ENCODE measurements at regions not wholly inside any gene's neighbourhood (a gene's known extent, or its start where the extent isn't known, plus 50 kb on each side); places are given as distances from the start of the nearest gene placed in this dataset.

GRCh38 chr7:25913598-25914224, 238.3 kb upstream of the NFE2L3 start:
- H3K4me3 ChIP-seq (ENCODE audit: low read length), result no peak overlapping the region
- peak; percentile 38 for DNase-seq (ENCODE audit: low read depth, low spot score)

GRCh38 chr7:25918731-25919130, 233.3 kb upstream of the NFE2L3 start:
- no peak overlapping the region for H3K4me3 ChIP-seq (ENCODE audit: low read length)
- no peak for DNase-seq (ENCODE audit: low read depth, low spot score)

- H3K4me3 ChIP-seq (ENCODE audit: low read length), result no peak overlapping the region
- DNase-seq (ENCODE audit: low read depth, low spot score), result no peak
Measured at GRCh38 chr7:25922296-25922695, 229.7 kb upstream of the NFE2L3 start.

GRCh38 chr7:25923741-25924460, 228.1 kb upstream of the NFE2L3 start:
- H3K4me3 ChIP-seq (ENCODE audit: low read length), result no peak overlapping the region
- DNase-seq (ENCODE audit: low read depth, low spot score), result no peak

- no peak overlapping the region for H3K4me3 ChIP-seq (ENCODE audit: low read length)
- DNase-seq (ENCODE audit: low read depth, low spot score), result no peak
Measured at GRCh38 chr7:25926009-25926408, 226.0 kb upstream of the NFE2L3 start.

- H3K4me3 ChIP-seq (ENCODE audit: low read length), result no peak overlapping the region
- no peak for DNase-seq (ENCODE audit: low read depth, low spot score)
Measured at GRCh38 chr7:25926451-25926850, 225.5 kb upstream of the NFE2L3 start.

- DNase-seq (ENCODE audit: low read depth, low spot score), result no peak
Measured at GRCh38 chr7:25926891-25927625, 224.9 kb upstream of the NFE2L3 start.

GRCh38 chr7:25927626-25927978, 224.4 kb upstream of the NFE2L3 start:
- no peak for DNase-seq (ENCODE audit: low read depth, low spot score)
- H3K4me3 ChIP-seq (ENCODE audit: low read length), result no peak overlapping the region

More at GRCh38 chr7:25926891-25927625, 224.9 kb upstream of the NFE2L3 start:
- no peak overlapping the region for H3K4me3 ChIP-seq (ENCODE audit: low read length)

GRCh38 chr7:25928549-25929330, 223.3 kb upstream of the NFE2L3 start:
- H3K4me3 ChIP-seq (ENCODE audit: low read length), result no peak overlapping the region
- no peak for DNase-seq (ENCODE audit: low read depth, low spot score)

- no peak for DNase-seq (ENCODE audit: low read depth, low spot score)
- no peak overlapping the region for H3K4me3 ChIP-seq (ENCODE audit: low read length)
Measured at GRCh38 chr7:25929448-25929847, 222.6 kb upstream of the NFE2L3 start.

GRCh38 chr7:25930492-25931048, 221.4 kb upstream of the NFE2L3 start:
- no peak for DNase-seq (ENCODE audit: low read depth, low spot score)
- no peak overlapping the region for H3K4me3 ChIP-seq (ENCODE audit: low read length)

- no peak for DNase-seq (ENCODE audit: low read depth, low spot score)
- no peak overlapping the region for H3K4me3 ChIP-seq (ENCODE audit: low read length)
Measured at GRCh38 chr7:25931156-25931555, 220.8 kb upstream of the NFE2L3 start.

- no peak for DNase-seq (ENCODE audit: low read depth, low spot score)
- no peak overlapping the region for H3K4me3 ChIP-seq (ENCODE audit: low read length)
Measured at GRCh38 chr7:25933921-25934320, 218.1 kb upstream of the NFE2L3 start.

- H3K4me3 ChIP-seq (ENCODE audit: low read length), result peak overlapping the region; percentile 41
- DNase-seq (ENCODE audit: low read depth, low spot score), result peak; percentile 81
Measured at GRCh38 chr7:25940086-25940906, 211.7 kb upstream of the NFE2L3 start.

- no peak overlapping the region for H3K4me3 ChIP-seq (ENCODE audit: low read length)
- DNase-seq (ENCODE audit: low read depth, low spot score), result no peak
Measured at GRCh38 chr7:25944777-25945515, 207.1 kb upstream of the NFE2L3 start.

- DNase-seq (ENCODE audit: low read depth, low spot score), result no peak
- H3K4me3 ChIP-seq (ENCODE audit: low read length), result no peak overlapping the region
Measured at GRCh38 chr7:25945608-25946007, 206.4 kb upstream of the NFE2L3 start.

- no peak for DNase-seq (ENCODE audit: low read depth, low spot score)
Measured at GRCh38 chr7:25946181-25946580, 205.8 kb upstream of the NFE2L3 start.

More at GRCh38 chr7:25946181-25946580, 205.8 kb upstream of the NFE2L3 start:
- H3K4me3 ChIP-seq (ENCODE audit: low read length), result no peak overlapping the region
